ENCODE measurements at regions not wholly inside any gene's neighbourhood (a gene's known extent, or its start where the extent isn't known, plus 50 kb on each side); places are given as distances from the start of the nearest gene placed in this dataset.

DNA sequence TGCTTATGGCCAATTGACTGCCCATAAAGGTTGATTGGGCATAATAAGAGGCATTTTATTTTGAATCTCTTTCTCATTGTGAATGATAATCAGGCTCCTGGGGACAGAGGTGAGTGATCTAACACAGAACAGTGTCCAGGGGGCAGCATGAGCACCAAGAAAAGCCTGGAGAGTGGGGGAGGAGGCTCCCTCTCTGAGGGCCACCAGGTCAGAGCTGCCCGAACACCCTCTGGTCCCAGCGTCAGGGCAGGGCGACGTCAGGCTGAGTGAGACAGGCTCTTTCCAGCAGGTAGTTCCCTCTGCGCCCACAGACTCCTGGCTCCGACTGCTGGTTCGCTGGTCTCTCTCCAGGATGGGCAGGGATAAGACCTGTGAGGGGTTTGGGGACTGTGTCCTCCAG, 250.2 kb upstream of the C1orf174 start:
- H3K9me3 Mint-ChIP-seq (ENCODE audit: unreplicated experiment): peaks cover 27% of the 10 kb centered on the region
- H3K36me3 Mint-ChIP-seq (ENCODE audit: low read depth, unreplicated experiment): peaks cover 8% of the 10 kb centered on the region
- no peak overlapping the region for H3K27ac Mint-ChIP-seq (ENCODE audit: unreplicated experiment)
- H3K4me1 Mint-ChIP-seq (ENCODE audit: unreplicated experiment): no peaks in the 10 kb centered on the region
- DNase-seq (ENCODE audit: low spot score): no peak
- peaks cover 5% of the 10 kb centered on the region for H3K27me3 Mint-ChIP-seq (ENCODE audit: unreplicated experiment)
- TF ChIP-seq, protein P1, sequence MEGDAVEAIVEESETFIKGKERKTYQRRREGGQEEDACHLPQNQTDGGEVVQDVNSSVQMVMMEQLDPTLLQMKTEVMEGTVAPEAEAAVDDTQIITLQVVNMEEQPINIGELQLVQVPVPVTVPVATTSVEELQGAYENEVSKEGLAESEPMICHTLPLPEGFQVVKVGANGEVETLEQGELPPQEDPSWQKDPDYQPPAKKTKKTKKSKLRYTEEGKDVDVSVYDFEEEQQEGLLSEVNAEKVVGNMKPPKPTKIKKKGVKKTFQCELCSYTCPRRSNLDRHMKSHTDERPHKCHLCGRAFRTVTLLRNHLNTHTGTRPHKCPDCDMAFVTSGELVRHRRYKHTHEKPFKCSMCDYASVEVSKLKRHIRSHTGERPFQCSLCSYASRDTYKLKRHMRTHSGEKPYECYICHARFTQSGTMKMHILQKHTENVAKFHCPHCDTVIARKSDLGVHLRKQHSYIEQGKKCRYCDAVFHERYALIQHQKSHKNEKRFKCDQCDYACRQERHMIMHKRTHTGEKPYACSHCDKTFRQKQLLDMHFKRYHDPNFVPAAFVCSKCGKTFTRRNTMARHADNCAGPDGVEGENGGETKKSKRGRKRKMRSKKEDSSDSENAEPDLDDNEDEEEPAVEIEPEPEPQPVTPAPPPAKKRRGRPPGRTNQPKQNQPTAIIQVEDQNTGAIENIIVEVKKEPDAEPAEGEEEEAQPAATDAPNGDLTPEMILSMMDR (IDR thresholded peaks at IDR 0.05; ENCODE audit: unreplicated experiment): no peak
- H3K4me3 Mint-ChIP-seq (ENCODE audit: unreplicated experiment): no peak overlapping the region

GRCh38 chr1:4152266-4152665, 252.2 kb upstream of the C1orf174 start:
- Mint-ChIP-seq H3K36me3 (ENCODE audit: low read depth, unreplicated experiment) (peaks cover 8% of the 10 kb centered on the region), H3K27me3 (ENCODE audit: unreplicated experiment) (peaks cover 9% of the 10 kb centered on the region), H3K9me3 (ENCODE audit: unreplicated experiment) (peaks cover 22% of the 10 kb centered on the region), H3K4me1 (ENCODE audit: unreplicated experiment) (no peaks in the 10 kb centered on the region), H3K27ac (ENCODE audit: unreplicated experiment) (no peak overlapping the region), H3K4me3 (ENCODE audit: unreplicated experiment) (no peak overlapping the region)
- DNase-seq (ENCODE audit: low spot score): no peak
- TF ChIP-seq, protein P1 (IDR thresholded peaks at IDR 0.05; ENCODE audit: unreplicated experiment): no peak

DNA sequence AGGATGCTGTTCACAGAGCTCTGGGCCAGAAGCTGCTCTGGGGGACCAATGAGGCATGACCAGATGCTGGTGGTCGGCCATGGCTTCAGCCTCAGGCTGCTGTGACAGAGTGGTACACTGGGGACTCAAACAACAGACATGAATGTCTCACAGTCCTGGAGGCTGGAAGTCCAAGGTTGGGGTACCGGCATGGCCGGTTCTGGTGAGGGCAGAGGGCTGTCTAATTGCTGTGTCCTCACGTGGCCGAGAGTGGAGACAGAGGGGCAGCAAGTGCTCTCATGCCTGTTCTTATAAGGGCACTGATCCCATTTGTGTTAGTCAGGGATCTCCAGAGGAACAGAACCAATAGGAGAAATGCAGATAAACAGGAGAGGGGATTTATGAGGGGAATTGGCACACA, 253.5 kb upstream of the C1orf174 start:
- Mint-ChIP-seq H3K4me3 (ENCODE audit: unreplicated experiment) (no peak overlapping the region), H3K4me1 (ENCODE audit: unreplicated experiment) (no peaks in the 10 kb centered on the region), H3K27ac (ENCODE audit: unreplicated experiment) (no peak overlapping the region), H3K27me3 (ENCODE audit: unreplicated experiment) (peaks cover 14% of the 10 kb centered on the region), H3K9me3 (ENCODE audit: unreplicated experiment) (peaks cover 23% of the 10 kb centered on the region), H3K36me3 (ENCODE audit: low read depth, unreplicated experiment) (peaks cover 13% of the 10 kb centered on the region)
- DNase-seq (ENCODE audit: low spot score): no peak
- TF ChIP-seq, protein P1 (IDR thresholded peaks at IDR 0.05; ENCODE audit: unreplicated experiment): no peak

GRCh38 chr1:4156241-4156973, 256.3 kb upstream of the C1orf174 start:
- peaks cover 15% of the 10 kb centered on the region for H3K36me3 Mint-ChIP-seq (ENCODE audit: low read depth, unreplicated experiment)
- TF ChIP-seq, protein P1 (IDR thresholded peaks at IDR 0.05; ENCODE audit: unreplicated experiment): no peak
- H3K4me1 Mint-ChIP-seq (ENCODE audit: unreplicated experiment): no peaks in the 10 kb centered on the region
- H3K27ac Mint-ChIP-seq (ENCODE audit: unreplicated experiment): no peak overlapping the region
- H3K4me3 Mint-ChIP-seq (ENCODE audit: unreplicated experiment): no peak overlapping the region
- DNase-seq (ENCODE audit: low spot score): no peak
- H3K9me3 Mint-ChIP-seq (ENCODE audit: unreplicated experiment): peaks cover 26% of the 10 kb centered on the region
- peaks cover 17% of the 10 kb centered on the region for H3K27me3 Mint-ChIP-seq (ENCODE audit: unreplicated experiment)

- no peaks in the 10 kb centered on the region for H3K4me1 Mint-ChIP-seq (ENCODE audit: unreplicated experiment)
- peaks cover 22% of the 10 kb centered on the region for H3K9me3 Mint-ChIP-seq (ENCODE audit: unreplicated experiment)
- no peak overlapping the region for H3K27ac Mint-ChIP-seq (ENCODE audit: unreplicated experiment)
- peaks cover 14% of the 10 kb centered on the region for H3K36me3 Mint-ChIP-seq (ENCODE audit: low read depth, unreplicated experiment)
- peaks cover 31% of the 10 kb centered on the region for H3K27me3 Mint-ChIP-seq (ENCODE audit: unreplicated experiment)
- TF ChIP-seq, protein P1 (IDR thresholded peaks at IDR 0.05; ENCODE audit: unreplicated experiment): no peak
- no peak overlapping the region for H3K4me3 Mint-ChIP-seq (ENCODE audit: unreplicated experiment)
- DNase-seq (ENCODE audit: low spot score): no peak
These were observed 260.1 kb upstream of the C1orf174 start for GRCh38 chr1:4160181-4160580.
